T-cell (primary cell): ENCODE measurements at regions not wholly inside any gene's neighbourhood (a gene's known extent, or its start where the extent isn't known, plus 50 kb on each side); places are given as distances from the start of the nearest gene placed in this dataset.

Experiments used
- ATAC-seq, 4 experiments: fragments of 200-7000 bp in 3 of 4; fragments of 150-1000 bp in 1 of 4; cut with Tn5 transposase; replicated peaks in 1 of 4; 1 replicate in 3 of 4; 2 replicates in 1 of 4; pipeline ENCODE4 v1.10.0; 2021; ENCODE audit warnings: moderate library complexity in 3 of 4, mild to moderate bottlenecking in 2 of 4, moderate number of reproducible peaks in 1 of 4
- CTCF ChIA-PET, 2 donors: fragments of 300-600 bp; sonication (Branson Sonifier 250); formaldehyde crosslinking; loops; one replicate each; lab custom pipeline; 2022; ENCODE audit warnings: antibody characterized with exemption in 2 of 2; lab: Charles Lee
- POLR2A ChIA-PET, 2 donors: fragments of 300-600 bp; sonication (Branson Sonifier 250); formaldehyde crosslinking; loops; one replicate each; lab custom pipeline; 2022; ENCODE audit warnings: antibody characterized with exemption in 2 of 2; lab: Charles Lee
- DNase-seq, 35 experiments: peaks; one replicate each; pipeline versions ENCODE4 v3.0.0 to v3.0.0-alpha.2; 2013 to 2023
- H3K27ac ChIP-seq: one replicate; pipeline ENCODE4 v1.5.1; 2013; ENCODE audit warnings: low read length
- H3K27me3 ChIP-seq, 2 experiments: replicated peaks in 1 of 2; 1 replicate in 1 of 2; 2 replicates in 1 of 2; pipeline versions ENCODE4 v1.6.1 to v1.7.0; 2013; ENCODE audit warnings: low read length in 1 of 2, mixed read lengths in 1 of 2; ENCODE audit not compliant: control insufficient read depth in 2 of 2, insufficient read depth in 2 of 2; ENCODE audit errors: extremely low read depth in 1 of 2
- H3K36me3 ChIP-seq, 2 donors: 1 replicate in 1 of 2; 2 replicates in 1 of 2; pipeline versions ENCODE4 v1.6.1 to v1.7.0; 2013; ENCODE audit warnings: low read length in 1 of 2; ENCODE audit not compliant: control insufficient read depth in 2 of 2, insufficient read depth in 1 of 2; ENCODE audit errors: extremely low read depth in 1 of 2
- H3K4me1 ChIP-seq, 2 experiments: 1 replicate in 1 of 2; 2 replicates in 1 of 2; pipeline versions ENCODE4 v1.6.1 to v1.7.0; 2013; ENCODE audit warnings: low read length in 2 of 2, mixed read lengths in 1 of 2; ENCODE audit not compliant: insufficient read depth in 2 of 2, control insufficient read depth in 1 of 2; ENCODE audit errors: extremely low read depth in 1 of 2
- H3K4me3 ChIP-seq, 2 donors: 1 replicate in 1 of 2; 2 replicates in 1 of 2; pipeline versions ENCODE4 v1.5.1 to v1.7.0; 2013; ENCODE audit warnings: mild to moderate bottlenecking in 2 of 2, low read length in 1 of 2, moderate library complexity in 1 of 2; ENCODE audit not compliant: control insufficient read depth in 1 of 2; ENCODE audit errors: extremely low read depth in 1 of 2
- H3K9me3 ChIP-seq: 2 replicates; pipeline ENCODE4 v1.7.0; 2013
- H3K27ac Mint-ChIP-seq, 2 donors: one replicate each; pipeline ENCODE4 v1.8.0; 2020 to 2021; ENCODE audit warnings: mild to moderate bottlenecking in 2 of 2, mixed read lengths in 2 of 2
- H3K27me3 Mint-ChIP-seq, 2 donors: one replicate each; pipeline ENCODE4 v1.8.0; 2021 to 2022; ENCODE audit warnings: mixed read lengths in 2 of 2
- H3K36me3 Mint-ChIP-seq: one replicate; pipeline ENCODE4 v1.8.0; 2021; ENCODE audit warnings: mixed read lengths
- H3K4me1 Mint-ChIP-seq, 3 donors: one replicate each; pipeline ENCODE4 v1.8.0; 2020 to 2022; ENCODE audit warnings: mixed read lengths in 3 of 3, mild to moderate bottlenecking in 1 of 3
- H3K4me3 Mint-ChIP-seq, 3 donors: one replicate each; pipeline ENCODE4 v1.8.0; 2020 to 2022; ENCODE audit warnings: mild to moderate bottlenecking in 3 of 3, mixed read lengths in 3 of 3, moderate library complexity in 3 of 3
- H3K9me3 Mint-ChIP-seq, 3 donors: one replicate each; pipeline ENCODE4 v1.8.0; 2020 to 2022; ENCODE audit warnings: mixed read lengths in 3 of 3
- WGBS: methylation state at CpG from one replicate; pipeline ENCODE4 v1.1.5; 2013; ENCODE audit warnings: missing lambda C conversion rate; ENCODE audit not compliant: insufficient coverage; 5-methylcytosine and 5-hydroxymethylcytosine counted together

GRCh38 chr1:87264976-87265375 lies 63.7 kb upstream of the LMO4 start:
- POLR2A ChIA-PET = no interaction called here
- Histone ChIP-seq H3K9me3 (no peaks in the 10 kb centered on the region), H3K4me1 (no peaks in the 10 kb centered on the region), H3K4me3 (no peak overlapping the region), H3K27me3 (no peaks in the 10 kb centered on the region), H3K27ac (no peak overlapping the region), H3K36me3 (no peaks in the 10 kb centered on the region)
- CTCF ChIA-PET = no interaction called here
- Mint-ChIP-seq H3K27me3 (peaks cover 5 to 10% of the 10 kb centered on the region in 2 donors), H3K4me3 (no peak overlapping the region), H3K4me1 (no peaks in the 10 kb centered on the region), H3K9me3 (no peaks in the 10 kb centered on the region), H3K27ac (no peak overlapping the region), H3K36me3 (no peaks in the 10 kb centered on the region)
- ATAC-seq (no peak), DNase-seq (no peak)
- WGBS = no CpG with 5 or more reads among the region's 3 CpGs

GRCh38 chr1:87265786-87266185 lies 62.9 kb upstream of the LMO4 start:
- Histone ChIP-seq H3K27me3 (no peaks in the 10 kb centered on the region), H3K4me1 (no peaks in the 10 kb centered on the region), H3K9me3 (no peaks in the 10 kb centered on the region), H3K4me3 (no peak overlapping the region), H3K36me3 (no peaks in the 10 kb centered on the region), H3K27ac (no peak overlapping the region)
- H3K27me3 Mint-ChIP-seq = peaks cover 9 to 16% of the 10 kb centered on the region in 2 donors
- DNase-seq (no peak), ATAC-seq (no peak)
- POLR2A ChIA-PET = no interaction called here
- no peak overlapping the region for H3K4me3 Mint-ChIP-seq
- H3K36me3 Mint-ChIP-seq = no peaks in the 10 kb centered on the region
- CTCF ChIA-PET = no interaction called here
- WGBS = 93% methylated on average over 3 of the region's 3 CpGs
- no peaks in the 10 kb centered on the region for H3K9me3 Mint-ChIP-seq
- no peaks in the 10 kb centered on the region for H3K4me1 Mint-ChIP-seq
- H3K27ac Mint-ChIP-seq = no peak overlapping the region

- H3K27ac Mint-ChIP-seq = no peak overlapping the region
- H3K36me3 ChIP-seq = no peaks in the 10 kb centered on the region
- ATAC-seq = no peak
- no peaks in the 10 kb centered on the region for H3K4me1 ChIP-seq
- no peak overlapping the region for H3K4me3 Mint-ChIP-seq
- H3K4me3 ChIP-seq = no peak overlapping the region
- no peaks in the 10 kb centered on the region for H3K27me3 ChIP-seq
- no peaks in the 10 kb centered on the region for H3K36me3 Mint-ChIP-seq
- H3K27ac ChIP-seq = no peak overlapping the region
- CTCF ChIA-PET = no interaction called here
- 43% methylated on average over 1 of the region's 3 CpGs for WGBS
- peaks cover 11 to 19% of the 10 kb centered on the region in 2 donors for H3K27me3 Mint-ChIP-seq
- H3K9me3 Mint-ChIP-seq = no peaks in the 10 kb centered on the region
- no peak for DNase-seq
- H3K4me1 Mint-ChIP-seq = no peaks in the 10 kb centered on the region
- POLR2A ChIA-PET = no interaction called here
- no peaks in the 10 kb centered on the region for H3K9me3 ChIP-seq
Observed at GRCh38 chr1:87268111-87268510, 60.6 kb upstream of the LMO4 start.

- H3K27ac Mint-ChIP-seq = no peak overlapping the region
- H3K27ac ChIP-seq = no peak overlapping the region
- DNase-seq = no peak
- H3K9me3 Mint-ChIP-seq = no peaks in the 10 kb centered on the region
- no peaks in the 10 kb centered on the region for H3K36me3 Mint-ChIP-seq
- no peaks in the 10 kb centered on the region for H3K4me1 ChIP-seq
- no peak overlapping the region for H3K4me3 ChIP-seq
- H3K4me1 Mint-ChIP-seq = no peaks in the 10 kb centered on the region
- H3K4me3 Mint-ChIP-seq = no peak overlapping the region
- no peak for ATAC-seq
- H3K9me3 ChIP-seq = no peaks in the 10 kb centered on the region
- H3K27me3 ChIP-seq = no peaks in the 10 kb centered on the region
- WGBS = 0% methylated on average over 1 of the region's 1 CpG
- no peaks in the 10 kb centered on the region for H3K36me3 ChIP-seq
- peaks cover 15 to 19% of the 10 kb centered on the region in 2 donors for H3K27me3 Mint-ChIP-seq
- POLR2A ChIA-PET = no interaction called here
- CTCF ChIA-PET = no interaction called here
Observed at GRCh38 chr1:87269921-87270320, 58.8 kb upstream of the LMO4 start.

- POLR2A ChIA-PET = no interaction called here
Observed at GRCh38 chr1:87273291-87273690, 55.4 kb upstream of the LMO4 start.

GRCh38 chr1:87274851-87275250 lies 53.8 kb upstream of the LMO4 start:
- WGBS = 85% methylated on average over 6 of the region's 7 CpGs
- POLR2A ChIA-PET = interaction anchor here in 1 of 2 donors (0.5 to 0.7 kb wide), 2 partner anchors 31 to 71 kb away, joined by 3 read pairs; no protein-coding TSS in a partner anchor

More at GRCh38 chr1:87273291-87273690, 55.4 kb upstream of the LMO4 start:
- Histone ChIP-seq H3K36me3 (no peaks in the 10 kb centered on the region), H3K27me3 (no peaks in the 10 kb centered on the region), H3K9me3 (no peaks in the 10 kb centered on the region), H3K4me1 (no peaks in the 10 kb centered on the region), H3K27ac (no peak overlapping the region), H3K4me3 (no peak overlapping the region)
- Mint-ChIP-seq H3K4me1 (no peaks in the 10 kb centered on the region), H3K27me3 (peaks cover 12 to 21% of the 10 kb centered on the region in 2 donors), H3K9me3 (no peaks in the 10 kb centered on the region), H3K27ac (no peak overlapping the region), H3K4me3 (no peak overlapping the region), H3K36me3 (no peaks in the 10 kb centered on the region)
- ATAC-seq (no peak), DNase-seq (no peak)
- no CpG with 5 or more reads among the region's 1 CpG for WGBS
- CTCF ChIA-PET = no interaction called here

More at GRCh38 chr1:87274851-87275250, 53.8 kb upstream of the LMO4 start:
- ATAC-seq (no peak), DNase-seq (no peak)
- Histone ChIP-seq H3K36me3 (no peaks in the 10 kb centered on the region), H3K9me3 (no peaks in the 10 kb centered on the region), H3K4me3 (no peak overlapping the region), H3K27ac (no peak overlapping the region), H3K27me3 (no peaks in the 10 kb centered on the region), H3K4me1 (no peaks in the 10 kb centered on the region)
- no peak overlapping the region for H3K27ac Mint-ChIP-seq
- CTCF ChIA-PET = no interaction called here
- H3K4me3 Mint-ChIP-seq = no peak overlapping the region
- H3K4me1 Mint-ChIP-seq = no peaks in the 10 kb centered on the region
- H3K9me3 Mint-ChIP-seq = no peaks in the 10 kb centered on the region
- peaks cover 11 to 21% of the 10 kb centered on the region in 2 donors for H3K27me3 Mint-ChIP-seq
- H3K36me3 Mint-ChIP-seq = no peaks in the 10 kb centered on the region
